HG03354 (cell line): ENCODE measurements at regions not wholly inside any gene's neighbourhood (a gene's known extent, or its start where the extent isn't known, plus 50 kb on each side); places are given as distances from the start of the nearest gene placed in this dataset.

Source experiments
- ATAC-seq: cut with Tn5 transposase; IDR thresholded peaks from one replicate; pipeline ENCODE4 v1.9.1; 2021; ENCODE audit warnings: mild to moderate bottlenecking; ENCODE audit not compliant: unreplicated experiment, poor library complexity, severe bottlenecking

GRCh38 chr5:35294976-35295375, 64.7 kb upstream of the PRLR start:
- ATAC-seq, result no peak

- ATAC-seq, result no peak
Measured at GRCh38 chr5:35294017-35294416, 63.7 kb upstream of the PRLR start.

GRCh38 chr5:35285435-35285834, 55.1 kb upstream of the PRLR start:
- ATAC-seq, result no peak

GRCh38 chr5:35285011-35285410, 54.7 kb upstream of the PRLR start:
- ATAC-seq, result no peak

- ATAC-seq, result no peak
Measured at GRCh38 chr5:35284364-35284763, 54.1 kb upstream of the PRLR start.

- no peak for ATAC-seq
Measured at GRCh38 chr5:35282810-35283209, 52.5 kb upstream of the PRLR start.

GRCh38 chr5:35281613-35282012, 51.3 kb upstream of the PRLR start:
- ATAC-seq, result no peak
